Ovary (tissue), 7 donors: ENCODE measurements at regions not wholly inside any gene's neighbourhood (a gene's known extent, or its start where the extent isn't known, plus 50 kb on each side); places are given as distances from the start of the nearest gene placed in this dataset.

ENCODE experiments used
- DNase-seq, 5 donors: peaks; one replicate each; pipeline ENCODE4 v3.0.0-alpha.2; 2019 to 2020
- H3K27ac ChIP-seq, 2 donors: fragments of 200-600 bp; one replicate each; pipeline versions ENCODE4 v1.5.1 to v1.8.0; 2019 to 2022
- H3K27me3 ChIP-seq: fragments of 200-600 bp; one replicate; pipeline ENCODE4 v1.8.0; 2022
- H3K36me3 ChIP-seq: fragments of 200-600 bp; sonication (generic); one replicate; pipeline ENCODE4 v1.5.1; 2019
- H3K4me1 ChIP-seq: one replicate; pipeline ENCODE4 v1.8.1; 2013; ENCODE audit warnings: mild to moderate bottlenecking, moderate library complexity; ENCODE audit not compliant: insufficient read depth
- H3K4me3 ChIP-seq: fragments of 200-600 bp; sonication (generic); one replicate; pipeline ENCODE4 v1.5.1; 2017
- H3K9me3 ChIP-seq, 2 donors: fragments of 200-600 bp in 1 of 2; sonication (generic) in 1 of 2; one replicate each; pipeline versions ENCODE4 v1.5.1 to v1.8.1; 2013 to 2019; ENCODE audit warnings: mild to moderate bottlenecking in 1 of 2, moderate library complexity in 1 of 2
- CTCF ChIP-seq, 3 donors: fragments of 450-650 bp in 2 of 3; fragments of 200-600 bp in 1 of 3; IDR thresholded peaks; one replicate each; pipeline versions ENCODE4 v1.5.1 to v1.8.0; 2016 to 2022; ENCODE audit warnings: antibody characterized with exemption in 3 of 3, mild to moderate bottlenecking in 1 of 3
- EP300 ChIP-seq: sonication (generic); formaldehyde crosslinking; IDR thresholded peaks from one replicate; pipeline ENCODE4 v1.6.1; 2017; ENCODE audit warnings: antibody characterized with exemption
- POLR2A ChIP-seq: fragments of 450-650 bp; IDR thresholded peaks from one replicate; pipeline ENCODE4 v1.6.1; 2017; ENCODE audit warnings: antibody characterized with exemption, mild to moderate bottlenecking, moderate library complexity
- WGBS, 3 donors: extraction: QIAGEN DNeasy Blood & Tissue Kit in 1 of 3; methylation state at CpG; one replicate each; pipeline versions ENCODE4 v1.1.5 to v1.1.7; 2013 to 2017; 5-methylcytosine and 5-hydroxymethylcytosine counted together
- intact Hi-C, 4 donors: fragments of 100-400 bp; cut with DNase I; formaldehyde crosslinking; loops; one replicate each; pipeline versions ENCODE4 v1.11.0 to v1.15.1; 2022 to 2023
- donor health status: DM: no; HTN: no; CAD: no; lungs with moderate emphysema.
- donor health status: DM: no; HTN: no; CAD: no.
- donor health status: Bipolar disorder and iron deficiency.
- donor health status: DM: no; HTN: no; CAD: no.
- donor health status: DM: yes; HTN: yes; CAD: no.

GRCh38 chr1:193320270-193320669 lies 133.9 kb upstream of the B3GALT2 start:
- H3K4me3 ChIP-seq = no peak overlapping the region
- H3K9me3 ChIP-seq = no peaks in the 10 kb centered on the region
- 81 to 84% (median 82%) methylated on average over 2 of the region's 2 CpGs for WGBS, 3 donors
- intact Hi-C loops = no loop called here
- no peak for DNase-seq
- H3K4me1 ChIP-seq = no peaks in the 10 kb centered on the region
- no peaks in the 10 kb centered on the region for H3K27me3 ChIP-seq
- no peaks in the 10 kb centered on the region for H3K36me3 ChIP-seq
- no peak overlapping the region for H3K27ac ChIP-seq
- TF ChIP-seq CTCF (IDR thresholded peaks at IDR 0.05) (no peak), EP300 (no peak), POLR2A (no peak)

- Histone ChIP-seq H3K27me3 (no peaks in the 10 kb centered on the region), H3K27ac (no peak overlapping the region), H3K4me3 (no peak overlapping the region), H3K36me3 (no peaks in the 10 kb centered on the region), H3K9me3 (no peaks in the 10 kb centered on the region), H3K4me1 (no peaks in the 10 kb centered on the region)
- intact Hi-C loops = no loop called here
- DNase-seq = no peak
- TF ChIP-seq POLR2A = no peak
- TF ChIP-seq CTCF (IDR thresholded peaks at IDR 0.05) = no peak
- TF ChIP-seq EP300 = no peak
Measured at GRCh38 chr1:193318347-193318746, 131.9 kb upstream of the B3GALT2 start.

- intact Hi-C loops = no loop called here
- DNase-seq = no peak
- H3K27ac ChIP-seq = no peak overlapping the region
- no peaks in the 10 kb centered on the region for H3K4me1 ChIP-seq
- WGBS, 3 donors = 80 to 83% (median 82%) methylated on average over 15 of the region's 15 CpGs
- TF ChIP-seq EP300 = no peak
- no peak for TF ChIP-seq CTCF (IDR thresholded peaks at IDR 0.05)
- no peak for TF ChIP-seq POLR2A
- no peaks in the 10 kb centered on the region for H3K27me3 ChIP-seq
- H3K4me3 ChIP-seq = no peak overlapping the region
- no peaks in the 10 kb centered on the region for H3K9me3 ChIP-seq
- no peaks in the 10 kb centered on the region for H3K36me3 ChIP-seq
Measured at GRCh38 chr1:193313354-193314140, 127.1 kb upstream of the B3GALT2 start.

- 82 to 92% (median 86%) methylated on average over 4 of the region's 4 CpGs for WGBS, 3 donors
- no peak for TF ChIP-seq EP300
- no peak for TF ChIP-seq CTCF (IDR thresholded peaks at IDR 0.05)
- no peak for TF ChIP-seq POLR2A
Measured at GRCh38 chr1:193312432-193312831, 126.0 kb upstream of the B3GALT2 start.

More at GRCh38 chr1:193312432-193312831, 126.0 kb upstream of the B3GALT2 start:
- Histone ChIP-seq H3K9me3 (no peaks in the 10 kb centered on the region), H3K4me3 (no peak overlapping the region), H3K27me3 (no peaks in the 10 kb centered on the region), H3K27ac (no peak overlapping the region), H3K36me3 (no peaks in the 10 kb centered on the region), H3K4me1 (no peaks in the 10 kb centered on the region)
- intact Hi-C loops = no loop called here
- DNase-seq = no peak
